GM12892 (cell line): ENCODE measurements at regions not wholly inside any gene's neighbourhood (a gene's known extent, or its start where the extent isn't known, plus 50 kb on each side); places are given as distances from the start of the nearest gene placed in this dataset.

Experiments used
- POLR2A ChIP-seq: IDR thresholded peaks from 2 replicates; pipeline ENCODE4 v1.6.1; 2011; ENCODE audit warnings: low read depth, low read length, control low read depth
- POLR2AphosphoS5 ChIP-seq: IDR thresholded peaks from 2 replicates; pipeline ENCODE4 v1.6.1; 2011; ENCODE audit warnings: low read depth, low read length, control low read depth
- TAF1 ChIP-seq: IDR thresholded peaks from 2 replicates; pipeline ENCODE4 v1.6.1; 2011; ENCODE audit warnings: low read depth, mild to moderate bottlenecking, control low read depth, low read length, borderline replicate concordance

- TF ChIP-seq POLR2A (no peak), POLR2AphosphoS5 (no peak), TAF1 (no peak)
These were observed 141.3 kb upstream of the HMGN3 start for GRCh38 chr6:79375635-79376337.
